ENCODE measurements at regions not wholly inside any gene's neighbourhood (a gene's known extent, or its start where the extent isn't known, plus 50 kb on each side); places are given as distances from the start of the nearest gene placed in this dataset.
"Not testable (repeated sequence)": the region's sequence is repeated elsewhere in the genome, so short reads cannot be mapped to it uniquely, and the experiment has no call there.

DNA sequence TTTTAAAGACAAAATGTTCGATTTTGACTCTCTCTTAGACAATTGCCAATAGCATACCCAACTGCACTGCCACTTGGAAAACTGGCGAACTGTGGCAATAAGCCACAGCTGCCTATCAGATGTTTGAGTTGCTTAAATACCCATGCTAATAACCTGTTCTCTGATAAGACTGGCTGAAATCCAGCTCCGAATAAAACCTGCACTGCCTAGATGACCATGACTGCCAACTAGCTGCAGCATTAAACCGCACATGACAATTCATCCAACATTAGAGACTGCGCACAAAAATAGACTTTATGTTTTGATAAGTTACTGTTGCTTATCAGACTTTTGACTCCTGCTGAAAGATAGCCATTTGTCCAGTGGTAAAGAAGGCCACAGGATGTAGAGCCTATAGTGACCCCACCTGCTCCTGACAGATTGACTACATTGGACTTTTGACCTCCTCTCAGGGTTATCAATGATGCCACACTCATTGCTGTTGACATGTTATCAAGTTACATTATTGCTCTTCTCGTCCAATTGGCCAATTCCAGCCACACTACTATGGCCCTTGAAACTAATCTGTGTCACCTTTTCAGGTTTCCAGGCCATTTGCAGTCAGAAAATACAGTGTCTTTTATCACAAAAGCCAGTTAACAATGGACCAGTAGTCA, 299.0 kb downstream of the HGF start:
- DNase-seq: no peak

DNA sequence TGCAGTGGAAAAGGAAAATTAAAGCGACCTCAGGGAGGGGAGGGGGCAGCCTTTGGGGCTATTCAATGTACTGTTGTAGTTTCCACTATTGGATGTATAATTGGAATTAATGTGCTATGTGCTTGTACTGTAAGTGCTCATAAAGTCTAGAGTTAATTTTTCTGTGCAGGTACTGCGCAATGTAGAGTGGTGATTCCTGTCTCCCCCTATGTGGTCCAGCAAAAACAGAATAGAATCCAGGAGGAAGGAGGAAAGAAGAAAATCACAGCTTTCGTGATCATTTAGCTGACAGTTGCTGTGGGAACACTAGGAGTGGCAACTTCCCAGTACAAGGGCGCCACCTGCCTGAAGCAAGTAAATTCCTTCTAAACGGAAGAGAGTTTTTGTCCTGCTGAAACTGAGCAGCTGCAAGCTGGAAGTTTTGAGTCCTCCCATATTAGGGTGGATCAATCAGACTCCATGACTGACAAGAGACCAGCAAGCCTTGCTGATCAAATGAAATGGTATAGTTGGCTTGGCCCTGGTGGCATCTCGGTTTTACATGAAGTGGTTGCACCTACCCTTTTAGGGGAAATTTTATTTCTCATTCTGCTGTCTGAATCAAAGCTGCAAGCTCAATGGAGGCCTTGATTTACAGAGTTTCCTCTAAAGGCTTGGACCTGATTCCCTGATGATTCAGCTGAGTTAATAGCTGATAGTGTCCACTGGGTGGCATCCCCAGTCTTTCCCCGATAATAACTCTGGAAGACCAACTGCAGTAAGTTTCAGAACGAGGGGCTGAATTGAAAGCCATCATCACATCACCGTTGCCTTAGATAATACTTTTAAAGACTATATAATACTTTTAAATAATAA, 299.8 kb downstream of the HGF start:
- DNase-seq: peak; percentile 64

DNA sequence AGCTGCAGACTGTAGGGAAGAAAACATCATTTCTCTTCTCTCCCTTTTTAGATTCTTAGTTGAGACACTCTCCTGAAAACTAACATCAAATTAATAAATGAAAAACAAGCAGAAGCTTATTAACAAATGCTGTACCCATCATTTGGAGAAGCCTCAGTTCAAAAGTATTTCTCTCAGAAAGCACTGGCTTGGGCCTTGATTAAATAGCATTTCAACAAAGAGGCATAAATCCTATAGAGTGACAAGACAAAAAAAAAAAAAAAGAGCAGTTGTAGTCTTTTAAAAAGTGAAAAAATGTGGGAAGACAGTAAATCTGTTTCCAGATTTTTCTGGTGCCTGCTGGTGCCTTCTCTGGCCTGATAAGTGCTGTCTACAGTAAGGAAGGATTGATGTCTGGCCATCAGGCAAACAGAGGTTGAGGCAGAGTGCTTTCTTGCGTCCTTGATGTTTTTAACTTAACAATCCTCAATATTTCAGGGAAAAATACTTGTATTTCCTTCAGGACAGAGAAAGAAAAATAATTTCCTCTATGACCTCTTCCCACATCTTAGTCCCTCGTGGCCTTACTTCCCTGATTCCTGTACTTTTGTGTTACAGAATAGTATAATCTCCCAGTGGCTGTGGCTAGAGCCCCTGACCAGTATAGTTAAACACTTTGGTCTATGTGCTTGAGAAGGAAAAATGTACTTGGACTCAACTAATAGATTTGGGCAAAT, 300.5 kb downstream of the HGF start:
- no peak for DNase-seq

GRCh38 chr7:81468526-81468925, 301.3 kb downstream of the HGF start:
- DNase-seq: no peak

DNA sequence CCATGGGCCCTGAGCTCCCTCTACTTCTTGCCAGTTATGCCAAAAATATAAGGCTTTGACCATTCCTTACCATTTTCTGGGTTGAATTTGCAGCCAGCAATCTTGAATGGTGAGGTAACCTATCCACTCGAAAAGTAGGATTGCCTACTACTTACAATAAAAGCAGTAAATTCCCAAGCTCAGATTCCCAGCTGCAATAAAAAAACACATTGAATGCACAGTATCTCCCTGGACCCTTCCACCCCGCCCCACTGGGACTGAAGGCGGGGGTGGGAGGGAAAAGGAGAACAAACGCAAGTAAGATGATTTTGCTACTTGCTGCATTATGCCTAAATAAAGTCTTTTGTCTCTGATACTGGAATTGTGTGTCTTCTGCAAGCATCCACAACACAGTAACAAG, 301.9 kb downstream of the HGF start:
- no peak for DNase-seq

DNA sequence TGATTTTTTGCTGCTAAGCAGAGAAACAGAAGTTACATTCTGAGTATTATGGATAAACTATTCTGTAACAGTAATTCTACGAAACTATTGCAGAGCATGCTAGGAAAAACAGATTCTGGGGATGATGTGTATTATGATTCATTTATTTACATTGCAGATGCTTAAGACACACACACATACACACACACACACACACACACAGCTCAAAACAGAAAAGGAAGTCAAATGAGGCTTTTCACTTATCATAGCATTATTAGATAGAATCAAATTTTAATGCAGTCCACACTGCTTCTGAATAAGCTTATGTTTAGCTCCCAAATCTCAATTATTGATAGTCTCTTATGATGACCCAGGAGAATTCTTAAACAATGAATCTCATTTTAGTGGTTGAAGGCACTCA, 307.2 kb downstream of the HGF start:
- DNase-seq: no peak

- no peak for DNase-seq
These were observed 309.4 kb downstream of the HGF start for GRCh38 chr7:81460250-81461045.

DNA sequence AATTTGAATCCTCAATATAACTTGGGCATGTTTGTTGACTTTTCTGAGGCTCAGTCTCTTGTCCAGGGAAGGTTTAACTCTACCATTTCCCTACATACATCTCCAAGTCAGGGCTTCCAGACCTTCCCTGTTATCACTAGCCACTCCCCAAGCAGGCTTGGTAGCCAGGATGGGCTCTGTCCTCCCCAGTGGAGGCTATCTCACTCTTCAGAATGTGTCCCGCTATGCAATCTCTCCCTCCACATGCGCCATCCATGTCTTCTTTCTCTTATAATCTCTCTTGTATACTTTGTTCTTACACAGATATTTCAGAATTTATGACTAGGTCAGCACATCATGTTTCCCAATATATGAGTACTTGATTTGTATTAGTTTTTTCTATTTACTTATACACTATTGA, 310.4 kb downstream of the HGF start:
- no peak for DNase-seq

DNA sequence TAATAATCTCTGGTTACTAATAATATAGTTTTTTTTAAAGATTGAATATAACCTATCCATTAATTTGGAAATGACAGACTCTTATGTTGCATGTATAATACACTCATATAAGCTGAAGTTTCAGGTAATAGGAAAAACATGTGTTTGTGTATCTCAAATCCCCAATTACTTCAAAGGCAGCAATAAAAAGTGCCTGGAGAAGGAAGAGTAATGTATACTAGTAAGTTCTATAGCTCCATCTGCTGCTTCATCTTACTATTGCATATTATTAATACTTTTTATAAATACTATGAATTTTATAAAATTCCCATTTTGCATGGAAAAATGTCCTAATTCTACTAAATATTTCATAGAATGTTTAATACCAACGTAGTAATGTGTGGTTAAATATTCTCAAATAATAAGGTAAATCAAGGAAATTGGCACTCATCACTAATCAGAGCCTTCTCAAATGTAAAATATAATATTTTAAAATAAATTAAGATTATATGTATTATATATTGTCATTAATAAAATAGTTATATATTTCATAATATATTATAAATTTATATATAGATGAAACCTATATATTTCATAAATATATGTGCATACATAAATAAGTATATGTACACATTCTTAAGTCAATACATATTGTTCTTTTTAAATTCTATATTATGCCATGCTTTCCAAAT, 311.9 kb downstream of the HGF start:
- peak; percentile 69 for DNase-seq

GRCh38 chr7:81453770-81454169, 316.1 kb downstream of the HGF start:
- DNase-seq: not testable (repeated sequence)

- no peak for DNase-seq
These were observed 320.7 kb downstream of the HGF start for GRCh38 chr7:81449105-81449504.

GRCh38 chr7:81447351-81447952, 322.4 kb downstream of the HGF start:
- peak; percentile 35 for DNase-seq

- no peak for DNase-seq
These were observed 323.6 kb downstream of the HGF start for GRCh38 chr7:81446212-81446611.

GRCh38 chr7:81445462-81445861, 324.4 kb downstream of the HGF start:
- no peak for DNase-seq

DNA sequence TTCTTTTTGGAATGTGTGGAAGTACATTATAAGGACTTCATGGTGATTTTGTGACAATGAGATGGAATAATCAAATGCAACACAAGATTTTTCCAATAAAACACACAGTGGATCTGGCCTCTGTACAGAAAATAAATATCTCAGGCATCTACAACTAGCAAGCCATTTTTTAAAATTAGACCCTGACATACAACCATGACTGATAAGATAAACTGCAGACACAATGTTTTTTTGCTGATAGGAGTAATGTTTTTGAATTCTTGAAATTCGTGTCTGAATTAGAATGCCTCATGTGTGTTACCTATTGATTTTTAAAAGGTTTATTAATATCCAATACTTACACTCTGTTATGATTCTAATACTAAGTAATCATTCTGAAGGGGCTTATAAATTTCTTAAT, 328.1 kb downstream of the HGF start:
- no peak for DNase-seq

GRCh38 chr7:81439591-81439990, 330.3 kb downstream of the HGF start:
- DNase-seq: no peak

DNA sequence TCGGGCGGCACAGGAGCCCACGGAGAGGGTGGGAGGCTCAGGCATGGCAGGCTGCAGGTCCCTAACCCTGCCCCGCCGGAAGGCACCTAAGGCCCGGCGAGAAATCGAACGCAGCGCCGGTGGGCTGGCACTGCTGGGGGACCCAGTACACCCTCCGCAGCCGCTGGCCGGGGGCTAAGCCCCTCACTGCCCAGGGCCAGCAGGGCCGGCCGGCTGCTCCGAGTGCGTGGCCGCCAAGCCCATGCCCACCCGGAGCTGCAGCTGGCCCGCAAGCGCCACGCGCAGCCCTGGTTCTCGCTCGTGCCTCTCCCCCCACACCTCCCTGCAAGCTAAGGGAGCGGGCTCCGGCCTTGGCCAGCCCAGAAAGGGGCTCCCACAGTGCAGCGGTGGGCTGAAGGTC, 332.7 kb downstream of the HGF start:
- DNase-seq: not testable (repeated sequence)

- no peak for DNase-seq
These were observed 336.0 kb downstream of the HGF start for GRCh38 chr7:81433692-81434331.

- DNase-seq: no peak
These were observed 336.6 kb downstream of the HGF start for GRCh38 chr7:81433206-81433605.

- DNase-seq: no peak
These were observed 339.1 kb downstream of the HGF start for GRCh38 chr7:81430761-81431160.

- DNase-seq: peak; percentile 72
These were observed 339.7 kb downstream of the HGF start for GRCh38 chr7:81430150-81430549.

Data from NCI-H2171 (cell line).